ACHN (cell line): ENCODE measurements at regions not wholly inside any gene's neighbourhood (a gene's known extent, or its start where the extent isn't known, plus 50 kb on each side); places are given as distances from the start of the nearest gene placed in this dataset.

Experiments used
- DNase-seq: peaks from one replicate; pipeline ENCODE4 v3.0.0-alpha.2; 2015
- in situ Hi-C: cut with HindIII; loops from 2 replicates; pipeline ENCODE4 v1.10.0; 2017; ENCODE audit warnings: low sequenced_read_pairs, low pct_ligation_motif_present, low pct_unique_long_range_greater_than_20kb

GRCh38 chr4:98720871-98721480 lies 62.6 kb upstream of the TSPAN5 start:
- in situ Hi-C loops, result no loop called here
- DNase-seq, result no peak

- in situ Hi-C loops, result no loop called here
- DNase-seq, result no peak
Measured at GRCh38 chr4:98716796-98717195, 58.4 kb upstream of the TSPAN5 start.

GRCh38 chr4:98712607-98713006 lies 54.2 kb upstream of the TSPAN5 start:
- in situ Hi-C loops, result no loop called here
- DNase-seq, result no peak

- in situ Hi-C loops, result no loop called here
- no peak for DNase-seq
Measured at GRCh38 chr4:98711526-98711925, 53.1 kb upstream of the TSPAN5 start.

- no peak for DNase-seq
- in situ Hi-C loops, result no loop called here
Measured at GRCh38 chr4:98710831-98711230, 52.4 kb upstream of the TSPAN5 start.
